Mucosa of descending colon (tissue), 3 donors: ENCODE measurements at regions not wholly inside any gene's neighbourhood (a gene's known extent, or its start where the extent isn't known, plus 50 kb on each side); places are given as distances from the start of the nearest gene placed in this dataset.

Experiments
- ATAC-seq: fragments of 200-7000 bp; cut with Tn5 transposase; one replicate; pipeline ENCODE4 v1.9.1; 2020; ENCODE audit warnings: mild to moderate bottlenecking, moderate library complexity
- DNase-seq, 3 donors: peaks; one replicate each; pipeline ENCODE4 v3.0.0-alpha.2; 2020
- H3K36me3 ChIP-seq: fragments of 200-600 bp; one replicate; pipeline ENCODE4 v1.8.0; 2021; ENCODE audit warnings: low read depth, mild to moderate bottlenecking
- H3K4me1 ChIP-seq: fragments of 200-600 bp; one replicate; pipeline ENCODE4 v1.8.0; 2021; ENCODE audit warnings: low read depth, mild to moderate bottlenecking
- H3K4me3 ChIP-seq: fragments of 200-600 bp; one replicate; pipeline ENCODE4 v1.8.0; 2021; ENCODE audit warnings: mild to moderate bottlenecking
- H3K9me3 ChIP-seq: fragments of 200-600 bp; one replicate; pipeline ENCODE4 v1.8.0; 2021; ENCODE audit warnings: mild to moderate bottlenecking
- intact Hi-C, 2 donors: fragments of 100-400 bp; cut with DNase I in 1 of 2; cut with micrococcal nuclease in 1 of 2; formaldehyde crosslinking; loops; one replicate each; pipeline versions ENCODE4 v1.11.0 to v1.11.1; 2022; cut with DNase I, micrococcal nuclease
- TF ChIP-seq, protein P1 (sequence below): fragments of 200-600 bp; IDR thresholded peaks from one replicate; pipeline ENCODE4 v1.8.0; 2022; ENCODE audit warnings: antibody characterized with exemption, mild to moderate bottlenecking
- donor health status: DM: no; HTN: no; CAD: no; lungs with moderate emphysema.
- donor health status: DM: no; HTN: no; CAD: no.
- donor health status: DM: no; HTN: yes; CAD: no.

DNA sequence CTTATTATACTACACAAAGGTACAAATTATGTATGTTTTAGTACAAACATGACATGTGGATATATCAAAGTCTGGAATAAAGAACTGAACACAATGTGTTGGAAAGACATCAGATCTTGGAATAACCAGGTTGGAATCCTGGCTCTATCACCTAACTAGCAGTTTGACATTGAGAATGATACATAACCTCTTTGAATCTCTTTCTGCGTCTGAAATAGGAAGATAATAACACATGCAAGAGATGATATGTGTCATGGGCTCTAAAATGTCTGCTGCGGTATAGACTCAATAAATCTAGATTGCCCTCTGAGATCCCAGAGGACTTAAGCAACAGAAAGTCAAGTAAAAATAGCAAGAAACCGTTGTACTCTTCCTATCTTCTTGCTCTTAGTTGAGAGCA is 66.8 kb upstream of the CCN2 start:
- TF ChIP-seq, protein P1, sequence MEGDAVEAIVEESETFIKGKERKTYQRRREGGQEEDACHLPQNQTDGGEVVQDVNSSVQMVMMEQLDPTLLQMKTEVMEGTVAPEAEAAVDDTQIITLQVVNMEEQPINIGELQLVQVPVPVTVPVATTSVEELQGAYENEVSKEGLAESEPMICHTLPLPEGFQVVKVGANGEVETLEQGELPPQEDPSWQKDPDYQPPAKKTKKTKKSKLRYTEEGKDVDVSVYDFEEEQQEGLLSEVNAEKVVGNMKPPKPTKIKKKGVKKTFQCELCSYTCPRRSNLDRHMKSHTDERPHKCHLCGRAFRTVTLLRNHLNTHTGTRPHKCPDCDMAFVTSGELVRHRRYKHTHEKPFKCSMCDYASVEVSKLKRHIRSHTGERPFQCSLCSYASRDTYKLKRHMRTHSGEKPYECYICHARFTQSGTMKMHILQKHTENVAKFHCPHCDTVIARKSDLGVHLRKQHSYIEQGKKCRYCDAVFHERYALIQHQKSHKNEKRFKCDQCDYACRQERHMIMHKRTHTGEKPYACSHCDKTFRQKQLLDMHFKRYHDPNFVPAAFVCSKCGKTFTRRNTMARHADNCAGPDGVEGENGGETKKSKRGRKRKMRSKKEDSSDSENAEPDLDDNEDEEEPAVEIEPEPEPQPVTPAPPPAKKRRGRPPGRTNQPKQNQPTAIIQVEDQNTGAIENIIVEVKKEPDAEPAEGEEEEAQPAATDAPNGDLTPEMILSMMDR, result no peak
- no peaks in the 10 kb centered on the region for H3K9me3 ChIP-seq
- no peak overlapping the region for H3K4me3 ChIP-seq
- intact Hi-C loops, result no loop called here
- DNase-seq (no peak), ATAC-seq (no peak)
- H3K36me3 ChIP-seq, result no peaks in the 10 kb centered on the region
- H3K4me1 ChIP-seq, result no peaks in the 10 kb centered on the region

DNA sequence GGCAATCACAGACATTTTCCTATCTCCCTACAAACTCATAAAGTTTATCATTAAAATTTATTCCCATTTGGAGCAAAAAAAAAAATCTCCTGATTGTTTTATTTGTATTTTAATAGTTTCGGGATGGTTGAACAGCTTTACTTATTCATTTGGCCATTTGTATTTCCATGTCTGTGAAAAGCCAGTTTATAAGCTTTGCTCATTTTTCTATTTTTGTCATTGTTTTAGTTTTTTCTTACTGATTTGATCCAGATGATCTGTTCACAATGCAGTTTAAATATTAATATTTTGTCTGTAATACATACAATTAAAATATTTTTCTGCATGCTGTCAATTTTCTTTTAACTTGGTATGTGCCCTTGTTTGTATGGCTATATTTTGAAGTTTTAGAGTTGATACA is 65.2 kb upstream of the CCN2 start:
- ATAC-seq, result no peak
- H3K9me3 ChIP-seq, result no peaks in the 10 kb centered on the region

DNA sequence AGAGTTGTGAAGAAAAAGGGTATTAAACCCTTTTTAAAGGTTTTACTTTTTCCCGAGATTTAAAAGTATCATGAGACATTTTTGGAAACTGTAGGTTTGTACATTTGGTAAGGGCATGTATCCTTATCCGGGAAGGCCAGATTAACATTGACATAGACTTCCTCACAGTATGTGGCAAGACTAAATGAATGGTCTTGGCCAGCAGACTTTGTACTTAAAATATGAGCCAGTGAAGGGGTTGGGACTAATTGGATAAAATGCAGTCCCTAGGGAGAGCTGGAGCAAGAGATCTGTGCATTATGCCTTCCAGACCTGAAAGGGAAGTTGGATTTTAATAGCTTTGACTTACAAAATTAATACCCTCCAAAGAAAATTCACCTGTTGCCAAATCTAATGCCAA is 60.4 kb upstream of the CCN2 start:
- H3K4me3 ChIP-seq, result no peak overlapping the region
- TF ChIP-seq, protein P1, result no peak
- ATAC-seq, result peak; percentile 22
- no peaks in the 10 kb centered on the region for H3K9me3 ChIP-seq
- intact Hi-C loops, result no loop called here
- H3K4me1 ChIP-seq, result peaks cover 3% of the 10 kb centered on the region
- H3K36me3 ChIP-seq, result no peaks in the 10 kb centered on the region
- DNase-seq, result no peak

More for the DNA sequence above, 65.2 kb upstream of the CCN2 start:
- H3K36me3 ChIP-seq, result no peaks in the 10 kb centered on the region
- TF ChIP-seq, protein P1, result no peak
- no peak overlapping the region for H3K4me3 ChIP-seq
- intact Hi-C loops, result no loop called here
- no peaks in the 10 kb centered on the region for H3K4me1 ChIP-seq
- DNase-seq, result no peak

DNA sequence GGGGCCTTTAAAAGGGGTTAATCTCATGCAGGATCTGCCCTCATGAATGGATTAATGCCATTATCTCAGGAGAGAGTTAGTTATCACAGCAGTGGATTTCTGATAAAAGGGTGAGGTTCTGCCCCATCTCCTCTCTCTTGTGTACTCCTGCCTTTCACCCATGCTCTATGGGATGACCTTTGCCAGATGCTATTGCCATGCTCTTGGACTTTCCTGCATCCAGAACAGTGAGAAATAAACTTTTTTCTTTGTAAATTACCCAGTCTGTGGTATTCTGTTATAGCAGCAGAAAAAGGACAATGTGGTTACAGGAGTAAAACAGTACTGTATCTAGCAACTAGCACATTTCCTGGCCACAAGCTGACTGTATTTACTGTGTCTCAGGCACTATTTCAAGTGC is 58.0 kb upstream of the CCN2 start:
- Histone ChIP-seq H3K9me3 (peaks cover 3% of the 10 kb centered on the region), H3K36me3 (no peaks in the 10 kb centered on the region), H3K4me3 (no peak overlapping the region), H3K4me1 (peaks cover 14% of the 10 kb centered on the region)
- ATAC-seq, result no peak
- no peak for DNase-seq
- TF ChIP-seq, protein P1, result no peak
- intact Hi-C loops, result no loop called here

DNA sequence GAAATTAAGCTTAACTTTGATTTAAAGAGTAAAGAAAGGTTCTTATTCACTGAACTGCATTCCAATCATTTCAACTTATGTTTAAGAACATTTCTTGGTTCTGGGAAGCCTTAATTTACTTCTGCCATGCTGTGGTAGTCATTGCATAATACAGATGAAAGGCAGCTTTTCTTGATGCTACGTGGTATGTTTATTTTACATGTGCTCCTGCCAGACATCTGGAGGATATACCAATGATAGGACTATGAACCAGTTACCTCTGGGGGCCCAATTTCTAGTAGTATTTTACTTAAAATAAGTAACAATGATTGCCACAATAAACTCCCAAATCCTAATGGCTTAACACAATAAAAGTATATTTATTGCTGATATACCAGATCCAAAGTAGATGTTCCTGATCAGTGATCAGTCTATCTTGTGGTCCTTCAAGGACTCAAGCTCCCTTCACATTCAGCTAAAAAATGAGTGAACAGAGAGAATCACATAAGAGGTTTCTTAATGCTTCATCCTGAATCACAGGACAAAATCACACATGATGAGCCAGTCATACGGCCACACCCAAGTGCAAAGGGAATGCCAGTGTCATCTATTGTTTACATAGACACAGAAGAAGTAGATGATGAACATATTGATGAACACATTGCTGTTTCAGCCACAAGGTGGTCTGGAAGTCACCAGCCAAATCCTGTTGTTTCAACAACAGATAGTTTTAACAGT is 56.5 kb upstream of the CCN2 start:
- Histone ChIP-seq H3K4me1 (peaks cover 14% of the 10 kb centered on the region), H3K4me3 (no peak overlapping the region), H3K36me3 (no peaks in the 10 kb centered on the region), H3K9me3 (peaks cover 14% of the 10 kb centered on the region)
- ATAC-seq, result no peak
- DNase-seq, result no peak
- intact Hi-C loops, result no loop called here
- TF ChIP-seq, protein P1, result no peak

DNA sequence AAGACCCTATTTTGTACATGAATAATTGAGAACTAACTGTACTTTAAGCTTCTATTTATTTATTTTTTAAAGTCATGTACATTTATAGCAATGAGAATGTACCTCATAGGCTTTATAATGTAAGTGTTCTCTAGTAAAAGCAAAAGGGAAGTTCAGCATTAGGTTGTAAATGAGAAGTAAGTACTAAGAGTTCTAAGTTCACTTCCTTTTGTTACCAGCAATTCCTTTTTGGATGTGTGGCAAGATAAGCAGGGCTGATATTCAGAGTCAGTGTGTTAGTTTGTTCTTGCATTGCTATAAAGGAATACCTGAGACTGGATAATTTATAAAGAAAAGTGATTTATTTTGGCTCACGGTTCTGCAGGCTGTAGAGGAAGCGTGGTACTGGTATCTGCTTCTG is 54.0 kb upstream of the CCN2 start:
- Histone ChIP-seq H3K36me3 (no peaks in the 10 kb centered on the region), H3K4me1 (peaks cover 14% of the 10 kb centered on the region), H3K4me3 (no peak overlapping the region), H3K9me3 (peaks cover 14% of the 10 kb centered on the region)
- DNase-seq (no peak), ATAC-seq (peak; percentile 94)
- intact Hi-C loops, result no loop called here
- TF ChIP-seq, protein P1, result no peak
